ENCODE measurements at regions not wholly inside any gene's neighbourhood (a gene's known extent, or its start where the extent isn't known, plus 50 kb on each side); places are given as distances from the start of the nearest gene placed in this dataset.

DNA sequence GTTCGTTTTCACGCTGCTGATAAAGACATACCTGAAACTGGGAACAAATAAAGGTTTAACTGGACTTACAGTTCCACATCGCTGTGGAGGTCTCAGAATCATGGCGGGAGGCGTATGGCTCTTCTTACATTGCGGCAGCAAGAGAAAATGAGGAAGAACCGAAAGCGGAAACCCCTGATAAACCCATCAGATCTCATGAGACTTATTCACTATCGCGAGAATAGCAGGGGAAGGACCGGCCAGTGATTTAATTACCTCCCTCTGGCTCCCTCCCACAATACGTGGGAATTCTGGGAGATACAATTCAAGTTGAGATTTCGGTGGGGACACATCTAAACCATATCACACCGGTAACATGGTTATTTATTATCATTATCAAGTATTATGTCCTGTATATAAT lies 2204.5 kb downstream of the ARAP2 start:
- DNase-seq (ENCODE audit: low spot score) = no peak

DNA sequence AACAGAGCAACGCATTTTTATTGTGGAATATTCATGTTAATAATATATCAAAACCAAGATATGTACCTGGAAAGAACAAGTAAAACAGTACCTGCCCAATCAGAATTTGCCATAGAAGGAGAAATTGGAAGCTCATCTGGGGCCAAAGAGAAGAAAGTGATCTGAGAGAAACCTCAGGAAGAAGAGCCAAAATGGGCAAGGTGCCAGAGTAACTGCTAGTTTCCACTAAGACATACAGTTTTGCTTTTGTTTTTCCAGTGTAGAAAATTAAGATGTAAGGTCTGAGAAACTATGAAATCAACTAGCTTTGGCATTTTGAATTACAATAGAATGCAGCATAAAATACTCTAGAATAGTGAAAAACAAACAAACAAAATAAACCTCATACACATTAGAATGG lies 2201.2 kb downstream of the ARAP2 start:
- no peak for DNase-seq (ENCODE audit: low spot score)

DNA sequence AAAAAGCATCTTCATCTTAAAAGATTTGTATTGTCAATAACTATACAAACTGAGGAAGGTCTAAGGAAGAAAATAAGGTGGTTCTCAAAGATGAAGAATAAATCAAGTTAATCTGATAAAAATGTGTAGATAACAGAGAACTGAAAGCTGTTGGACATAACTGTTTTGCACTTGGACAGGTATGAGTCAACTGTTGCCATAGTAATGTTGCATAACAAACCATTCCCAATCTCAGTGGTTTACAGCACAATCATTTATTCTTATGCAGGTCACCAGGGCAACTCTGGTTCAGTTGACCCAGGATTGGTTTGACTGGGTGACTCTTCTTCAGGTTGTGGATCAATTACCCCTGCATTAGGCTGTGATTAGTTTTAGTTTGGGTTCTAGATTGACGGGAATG lies 2197.7 kb downstream of the ARAP2 start:
- no peak for DNase-seq (ENCODE audit: low spot score)

DNA sequence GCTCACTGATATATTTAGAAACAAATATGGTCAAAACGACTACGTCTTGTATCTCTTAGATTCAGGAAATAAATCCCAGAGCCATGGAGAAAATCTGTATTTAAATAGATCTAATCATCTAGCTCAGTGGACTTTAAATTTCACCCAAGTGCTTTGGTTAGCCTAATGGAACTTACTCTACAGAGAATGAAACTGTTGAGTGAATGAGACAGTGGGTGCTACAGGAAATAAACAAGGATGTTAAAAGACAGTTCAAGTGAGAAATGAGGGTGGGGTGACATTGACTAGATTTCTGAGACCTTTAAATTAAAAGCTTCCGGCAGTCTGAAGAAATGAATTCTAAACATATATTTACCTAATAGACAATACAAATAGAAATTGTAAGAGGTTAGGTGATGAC lies 2197.0 kb downstream of the ARAP2 start:
- DNase-seq (ENCODE audit: low spot score) = no peak

DNA sequence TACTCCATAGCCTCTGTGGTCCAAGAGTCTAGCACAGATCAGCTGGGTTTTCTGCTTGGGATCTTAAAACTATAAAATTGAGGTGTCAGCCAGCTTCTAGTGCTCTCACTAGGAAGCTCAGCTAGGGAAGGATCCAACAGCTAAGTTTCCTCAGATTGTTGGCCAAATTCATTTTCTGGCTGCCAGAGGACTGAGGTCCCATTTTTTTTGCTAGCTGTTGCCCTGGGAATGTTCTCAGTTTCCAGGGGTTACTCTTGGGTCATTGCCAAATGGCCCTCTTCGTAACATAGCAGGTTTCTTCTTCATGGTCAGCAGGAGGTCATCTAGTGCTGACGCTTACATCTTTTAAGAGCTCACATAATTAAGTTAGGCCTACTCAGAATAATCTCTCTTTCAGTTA lies 2178.2 kb downstream of the ARAP2 start:
- no peak for DNase-seq (ENCODE audit: low spot score)

DNA sequence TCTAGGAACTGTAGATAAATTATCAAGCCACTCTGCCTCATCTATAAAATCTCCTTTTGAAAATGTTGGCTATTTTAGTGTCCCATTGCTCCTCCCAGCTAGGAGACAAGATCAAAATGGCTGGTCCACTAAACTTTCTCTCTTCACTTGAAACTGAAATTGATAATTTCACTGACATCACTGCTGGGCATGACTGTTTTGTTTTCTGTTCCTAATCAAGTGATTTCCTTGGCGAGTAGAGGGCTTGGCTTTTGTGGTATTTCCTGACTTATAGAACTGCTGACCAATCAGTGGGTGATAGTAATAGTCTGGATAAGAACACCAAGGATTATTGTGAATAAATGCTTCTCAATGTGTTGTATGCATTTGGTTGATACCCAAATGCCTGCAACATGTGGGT lies 2152.9 kb downstream of the ARAP2 start:
- no peak for DNase-seq (ENCODE audit: low spot score)

DNA sequence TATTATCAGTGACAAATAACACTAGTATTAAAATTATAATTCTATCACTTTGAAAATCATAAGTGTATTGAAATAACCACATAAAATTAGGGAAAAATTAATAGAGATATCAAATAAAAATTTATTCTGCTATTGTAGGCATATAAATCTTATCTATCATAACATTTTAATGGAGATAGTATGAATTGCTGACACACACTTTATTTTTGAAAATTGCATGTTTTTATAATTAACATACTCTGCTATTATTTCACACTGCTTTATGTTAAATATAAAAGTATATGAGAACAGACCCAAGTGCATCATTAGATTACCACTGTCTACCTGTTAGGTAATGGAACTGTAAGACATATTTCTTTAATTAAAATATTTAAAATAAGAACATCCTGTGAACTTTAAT lies 2150.2 kb downstream of the ARAP2 start:
- DNase-seq (ENCODE audit: low spot score) = no peak

DNA sequence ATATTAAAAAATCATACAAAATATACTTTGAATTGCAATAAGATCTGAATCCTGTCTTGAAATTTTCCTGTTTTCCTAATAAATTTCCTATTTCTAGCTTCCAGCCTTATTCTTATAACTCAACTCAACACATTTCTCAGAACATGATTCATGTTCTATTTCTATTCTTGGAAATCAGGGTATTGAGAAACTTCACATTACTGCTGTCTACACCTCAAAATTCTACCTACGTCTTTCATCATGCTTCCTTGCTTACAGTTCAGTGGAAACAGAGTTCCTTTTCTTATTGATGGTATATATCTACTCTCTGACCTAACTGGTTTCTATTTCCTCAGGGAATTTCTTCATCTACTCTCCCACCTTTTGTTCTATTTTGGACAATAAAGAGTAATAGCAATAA lies 2139.0 kb downstream of the ARAP2 start:
- DNase-seq (ENCODE audit: low spot score) = no peak

DNA sequence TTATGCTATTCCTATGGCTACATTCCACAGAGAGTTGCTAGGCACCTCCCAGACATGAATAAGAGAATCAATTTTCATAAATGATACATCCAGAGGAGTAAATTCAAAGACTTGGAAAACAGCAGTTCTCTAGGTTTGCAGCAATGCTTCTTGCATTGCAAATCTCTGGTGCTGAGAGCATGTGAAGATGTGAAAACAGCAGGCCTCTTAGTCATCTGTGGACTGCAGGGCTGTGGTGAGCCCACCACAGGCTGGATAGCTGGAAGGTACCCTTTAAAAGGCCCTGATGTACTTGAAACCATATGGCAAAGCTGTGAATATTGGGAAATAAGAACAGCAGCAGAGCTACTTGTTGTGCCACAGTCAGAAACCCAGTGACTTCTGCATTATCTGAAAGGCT lies 2135.9 kb downstream of the ARAP2 start:
- DNase-seq (ENCODE audit: low spot score) = no peak

DNA sequence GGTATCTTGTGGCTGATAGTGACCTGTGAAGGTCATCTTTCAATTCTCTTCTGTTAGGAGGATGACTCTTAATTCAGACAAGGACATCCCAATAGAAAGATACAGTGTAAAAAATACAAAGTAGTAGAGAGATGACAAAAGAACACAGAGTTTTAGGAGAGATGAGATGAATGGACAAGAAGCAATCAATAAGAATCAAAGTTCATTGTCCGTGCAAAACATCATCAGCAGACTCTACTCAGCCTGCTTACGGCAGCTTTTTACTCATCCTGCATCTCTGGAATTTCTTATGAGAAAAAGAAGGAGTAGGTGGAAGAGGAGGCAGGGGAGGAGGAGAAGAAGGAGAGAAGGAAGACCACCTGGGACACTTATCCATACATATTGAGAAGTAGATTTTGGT lies 2131.7 kb downstream of the ARAP2 start:
- no peak for DNase-seq (ENCODE audit: low spot score)

DNA sequence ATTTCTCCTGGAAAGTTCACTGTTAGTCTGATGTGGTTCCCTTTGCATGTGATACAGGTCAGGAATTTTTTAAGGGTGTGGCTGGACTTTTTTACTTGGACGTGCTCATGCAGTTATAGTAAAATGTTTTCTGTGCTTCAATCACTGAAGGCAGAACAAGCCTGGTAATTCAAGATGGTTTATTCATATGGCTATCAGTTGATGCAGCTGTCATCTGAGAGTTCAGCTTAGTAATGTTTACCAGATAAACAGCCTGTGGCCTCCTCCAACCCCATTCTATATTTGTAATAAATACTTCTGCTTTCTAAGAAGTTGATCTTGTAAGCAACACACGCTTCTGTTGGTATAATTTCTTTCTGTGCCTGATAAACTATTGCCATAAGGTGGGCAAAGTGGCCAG lies 2105.9 kb downstream of the ARAP2 start:
- DNase-seq (ENCODE audit: low spot score) = no peak

DNA sequence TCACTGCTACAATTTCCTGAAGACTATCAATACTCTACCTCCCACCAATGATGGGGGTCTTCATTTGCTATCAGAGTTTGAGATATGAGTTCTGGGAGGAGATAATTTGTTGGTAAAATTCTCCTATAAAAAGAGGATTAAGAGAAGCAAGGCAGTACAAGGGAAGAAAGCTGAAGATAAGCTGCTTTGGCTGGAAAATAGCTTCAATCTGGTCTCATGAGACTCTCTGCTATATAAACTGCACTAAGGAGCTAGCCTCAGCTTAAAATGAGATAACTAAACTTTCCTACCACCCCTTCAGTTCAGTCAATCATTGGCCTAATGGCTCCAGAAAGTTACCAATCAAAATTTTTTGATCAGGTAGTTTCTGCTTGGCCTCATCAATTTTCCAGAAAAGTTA lies 2105.0 kb downstream of the ARAP2 start:
- no peak for DNase-seq (ENCODE audit: low spot score)

DNA sequence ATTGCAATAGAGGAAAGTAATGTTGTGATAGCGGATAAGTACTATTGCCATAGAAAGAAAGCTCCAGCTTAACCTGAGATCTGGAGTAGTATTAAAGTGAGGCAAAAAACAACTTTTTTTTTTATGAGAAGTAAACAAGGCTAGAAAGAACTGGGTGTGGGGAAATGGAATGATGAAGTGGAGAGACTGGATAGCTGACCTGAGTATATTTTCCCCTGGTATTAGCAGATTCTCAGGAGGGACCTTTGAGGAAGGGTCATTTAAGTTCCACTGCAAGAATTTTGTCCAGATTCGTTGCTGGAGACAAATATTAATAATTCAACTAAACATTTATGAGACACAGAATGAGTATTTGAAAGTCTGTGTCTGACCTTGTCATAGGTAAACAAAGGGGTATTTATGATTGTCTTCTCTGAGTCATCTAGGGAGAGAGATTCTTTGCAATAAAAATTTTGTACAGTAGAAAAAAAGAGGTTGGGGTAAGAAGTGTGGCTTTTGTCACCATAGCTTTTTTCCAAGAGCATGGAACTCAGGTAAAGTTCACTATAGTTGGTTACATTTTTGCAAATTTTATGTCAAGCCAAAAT lies 2095.9 kb downstream of the ARAP2 start:
- DNase-seq (ENCODE audit: low spot score) = no peak

DNA sequence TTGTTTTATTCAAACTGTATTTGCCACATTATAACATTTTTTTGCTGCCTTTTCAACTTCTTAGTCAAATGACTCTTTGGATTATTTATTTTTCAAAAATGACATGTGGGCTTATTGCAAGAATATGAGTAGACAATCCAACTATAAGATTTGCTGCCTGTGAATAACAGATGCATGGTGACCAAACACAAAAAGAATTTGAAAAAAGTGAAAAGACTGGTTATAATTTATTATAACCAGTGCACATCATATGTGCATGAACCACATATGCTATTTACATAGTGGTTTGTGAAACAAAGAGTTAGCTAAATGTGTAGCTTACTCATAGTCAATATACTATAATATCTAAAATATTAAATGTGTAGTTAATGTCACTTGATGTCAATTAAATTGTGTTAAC lies 2086.8 kb downstream of the ARAP2 start:
- DNase-seq (ENCODE audit: low spot score) = no peak

DNA sequence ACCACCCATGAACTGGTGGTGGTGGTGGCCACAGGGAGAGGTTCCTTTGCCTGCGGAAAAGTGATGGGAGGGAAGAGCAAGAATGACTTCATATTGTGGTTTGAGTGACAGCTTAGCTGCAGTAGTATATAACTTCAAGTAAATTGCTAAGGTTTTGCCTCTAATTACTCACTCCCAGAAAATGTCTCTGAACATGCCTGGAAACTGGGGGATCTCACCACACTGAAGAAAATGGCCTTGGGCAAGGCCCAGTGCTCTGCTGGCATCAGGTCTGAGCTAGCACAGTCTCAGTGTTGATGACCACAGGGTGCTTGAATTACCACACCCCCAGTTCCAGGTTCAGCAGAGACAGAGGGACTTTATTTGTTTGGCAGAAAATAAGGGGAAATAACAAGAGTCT lies 2085.4 kb downstream of the ARAP2 start:
- DNase-seq (ENCODE audit: low spot score) = no peak

DNA sequence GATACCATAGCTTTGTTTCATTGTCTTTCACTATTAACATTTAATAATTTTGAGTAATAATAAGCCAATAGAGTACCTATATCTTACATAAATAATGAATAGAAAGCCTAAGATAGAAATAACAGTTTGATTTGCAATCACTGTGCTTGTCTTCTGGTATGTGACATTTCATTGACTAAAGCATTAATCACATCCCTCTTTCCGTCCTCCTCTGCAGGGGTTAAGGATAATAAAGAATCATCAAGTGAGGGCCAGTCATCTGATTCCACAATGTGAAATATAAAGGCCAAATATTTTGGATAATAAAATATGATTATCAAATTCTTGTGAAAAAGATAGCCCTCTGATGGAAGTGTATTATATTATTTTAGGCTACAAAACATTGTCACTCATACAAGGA lies 2073.4 kb downstream of the ARAP2 start:
- DNase-seq (ENCODE audit: low spot score) = no peak

DNA sequence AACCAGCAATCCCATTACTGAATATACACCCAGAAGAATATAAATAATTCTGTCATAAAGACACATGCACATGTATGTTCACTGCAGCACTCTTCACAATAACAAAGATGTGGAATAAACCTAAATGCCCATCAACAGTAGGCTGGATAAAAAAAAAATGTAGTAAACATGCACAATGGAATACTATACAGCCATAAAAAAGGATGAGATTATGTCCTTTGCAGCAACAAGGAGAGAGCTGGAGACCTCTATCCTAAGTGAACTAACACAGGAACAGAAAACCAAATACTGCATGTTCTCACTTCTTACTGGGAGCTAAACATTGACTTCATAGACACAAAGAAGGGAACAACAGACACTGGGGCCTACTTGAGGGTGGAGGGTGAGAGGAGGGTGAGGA lies 2067.7 kb downstream of the ARAP2 start:
- no peak for DNase-seq (ENCODE audit: low spot score)

DNA sequence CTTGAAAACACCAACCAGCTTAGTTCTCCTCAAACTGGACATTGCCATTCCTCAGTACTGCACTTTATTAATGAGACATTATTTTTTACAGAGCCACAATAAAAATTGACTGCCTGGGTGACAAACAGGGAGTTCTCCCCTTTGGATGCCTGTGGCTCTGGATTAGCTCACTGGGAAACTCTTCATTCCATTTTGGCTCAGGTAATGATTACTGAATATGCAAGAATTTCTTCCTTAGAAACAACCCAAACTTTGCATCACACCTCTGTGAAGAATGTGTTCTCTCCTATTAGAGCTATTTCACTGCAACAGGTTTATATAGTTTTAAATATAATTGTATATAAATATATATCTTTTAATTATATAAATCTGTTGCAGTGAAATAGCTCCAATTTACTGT lies 2065.8 kb downstream of the ARAP2 start:
- no peak for DNase-seq (ENCODE audit: low spot score)

DNA sequence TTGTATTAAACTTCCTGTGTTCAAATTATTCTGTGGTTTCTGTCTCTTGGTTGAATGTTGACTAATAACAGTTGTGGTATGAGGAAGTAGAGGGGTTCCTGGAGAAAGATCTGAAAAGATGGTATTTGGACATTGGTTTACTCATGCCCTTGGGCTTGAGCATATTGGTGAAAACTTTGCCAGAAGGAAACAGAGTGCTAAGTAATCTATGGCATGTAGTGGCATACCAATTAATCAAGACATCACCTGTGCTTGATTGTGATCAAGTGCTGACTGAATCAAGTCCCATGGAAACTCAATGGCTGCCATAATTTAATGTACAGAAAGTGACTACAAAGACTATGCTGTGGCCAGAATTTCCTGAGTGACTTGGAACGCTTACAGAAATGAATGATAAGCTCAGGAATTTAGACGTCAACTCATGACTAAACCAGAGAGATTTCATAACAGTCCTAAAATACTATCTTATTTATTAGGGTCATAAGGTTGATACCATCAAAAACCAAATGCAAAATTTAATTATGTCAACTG lies 2062.9 kb downstream of the ARAP2 start:
- no peak for DNase-seq (ENCODE audit: low spot score)

DNA sequence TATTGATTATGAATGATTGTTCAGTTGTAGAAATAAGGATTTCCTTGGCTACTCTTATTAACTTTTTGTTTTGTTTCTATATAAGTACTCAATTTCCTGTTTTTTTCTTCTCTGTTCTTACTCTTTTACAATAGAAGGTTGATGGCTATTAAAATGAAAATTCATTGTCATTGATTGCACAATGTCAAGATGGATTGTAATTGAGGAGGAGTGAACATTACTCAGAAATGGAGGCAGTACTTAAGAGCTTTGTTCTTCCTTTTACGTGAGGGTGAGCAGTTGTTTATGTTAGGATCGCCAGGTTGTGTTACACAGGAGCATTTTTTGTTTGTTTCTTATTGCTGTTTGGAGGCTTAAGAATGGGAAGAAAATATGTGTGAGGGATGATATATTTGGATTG lies 2062.4 kb downstream of the ARAP2 start:
- no peak for DNase-seq (ENCODE audit: low spot score)

DNA sequence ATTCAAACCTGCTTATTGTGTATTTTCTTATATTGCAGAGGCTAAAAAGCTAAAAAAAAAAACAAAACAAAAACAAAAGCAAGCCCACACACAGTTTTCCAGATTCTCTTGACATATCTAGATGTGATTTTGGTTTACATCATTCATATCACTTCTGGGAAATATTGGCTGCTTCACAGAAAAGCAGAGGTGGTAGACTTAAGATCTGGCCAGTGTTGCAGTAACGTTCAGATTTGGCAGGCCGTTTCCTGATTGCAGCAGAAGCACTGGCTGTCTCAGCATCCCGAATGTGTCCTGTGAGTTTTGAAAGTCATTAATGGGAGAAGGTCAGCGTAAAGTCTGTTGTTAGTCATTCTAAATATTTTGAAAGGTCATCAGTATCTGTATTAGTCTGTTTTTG lies 2062.0 kb downstream of the ARAP2 start:
- DNase-seq (ENCODE audit: low spot score) = no peak

DNA sequence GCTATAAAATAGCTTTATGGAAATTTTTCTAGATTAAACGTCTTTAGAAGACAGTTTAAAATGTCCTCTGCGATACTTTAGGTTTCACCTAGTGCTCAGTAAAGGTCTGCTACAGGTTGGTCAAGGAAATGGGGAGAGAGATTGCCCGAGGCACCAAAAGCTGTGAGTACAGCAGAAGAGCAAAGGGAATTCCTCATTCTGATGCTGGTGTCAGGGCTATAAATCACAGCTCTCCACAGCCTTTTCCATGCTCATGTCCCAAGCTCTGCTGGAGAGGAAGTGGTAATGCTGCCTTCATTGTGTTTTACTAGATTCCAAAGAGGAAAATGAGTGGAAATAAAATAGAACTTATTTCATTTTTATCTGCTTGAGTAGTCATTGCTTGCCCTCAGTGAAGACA lies 2060.4 kb downstream of the ARAP2 start:
- no peak for DNase-seq (ENCODE audit: low spot score)

DNA sequence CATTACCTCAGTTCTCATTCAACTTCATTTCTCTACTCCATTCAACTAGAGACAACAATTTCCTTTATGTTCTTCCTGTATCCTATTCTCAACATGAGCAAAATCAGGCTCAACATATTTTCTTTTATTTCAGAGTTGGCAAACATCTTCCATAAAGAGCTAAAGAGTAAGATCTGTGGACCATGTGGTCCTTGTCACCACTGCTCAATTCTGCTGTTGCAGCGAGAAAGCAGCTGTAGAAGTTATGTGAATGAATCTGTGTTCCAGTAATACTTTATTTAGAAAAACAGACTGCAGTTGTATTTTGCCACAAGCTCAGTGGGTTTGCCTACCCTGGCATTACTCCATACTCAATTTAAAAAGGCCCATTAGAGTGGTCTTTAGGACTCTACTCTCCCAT lies 2057.3 kb downstream of the ARAP2 start:
- no peak for DNase-seq (ENCODE audit: low spot score)

DNA sequence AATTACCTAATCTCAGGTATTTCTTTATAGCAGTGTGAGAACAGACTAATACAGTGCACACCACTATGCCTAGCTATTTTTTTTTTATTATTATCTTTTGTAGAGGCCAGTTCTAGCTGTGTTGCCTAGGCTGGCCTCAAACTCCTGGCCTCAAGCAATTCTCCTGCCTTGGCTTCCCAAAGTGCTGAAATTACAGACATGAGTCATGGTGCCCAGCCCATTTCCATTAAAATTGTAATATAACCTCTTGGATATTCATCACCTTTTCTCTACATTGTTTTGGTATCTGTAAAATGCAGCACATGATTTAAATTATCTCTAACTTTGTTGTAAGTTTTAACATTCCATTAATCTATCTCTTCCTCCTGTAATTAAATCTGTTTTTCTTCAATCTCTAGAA lies 2052.9 kb downstream of the ARAP2 start:
- no peak for DNase-seq (ENCODE audit: low spot score)
